K562 (cell line): ENCODE measurements at regions not wholly inside any gene's neighbourhood (a gene's known extent, or its start where the extent isn't known, plus 50 kb on each side); places are given as distances from the start of the nearest gene placed in this dataset.

Experiments
- GABPA ChIP-seq: fragments of 200-800 bp; sonication (Bioruptor generic); conservative IDR thresholded peaks from 2 replicates; pipeline ENCODE4 v1.6.1; 2016; ENCODE audit warnings: low read depth, missing genetic modification characterization, missing compliant biosample characterization
- SP2 ChIP-seq: IDR thresholded peaks from 2 replicates; pipeline ENCODE4 v1.6.1; 2011; ENCODE audit warnings: mild to moderate bottlenecking, low read depth, low read length, moderate library complexity; ENCODE audit not compliant: poor library complexity, severe bottlenecking; ENCODE audit errors: extremely low read depth
- ZNF124 ChIP-seq: sonication (generic); formaldehyde crosslinking; IDR thresholded peaks from 2 replicates; pipeline ENCODE4 v1.8.1; 2022; ENCODE audit warnings: missing genetic modification reagents

DNA sequence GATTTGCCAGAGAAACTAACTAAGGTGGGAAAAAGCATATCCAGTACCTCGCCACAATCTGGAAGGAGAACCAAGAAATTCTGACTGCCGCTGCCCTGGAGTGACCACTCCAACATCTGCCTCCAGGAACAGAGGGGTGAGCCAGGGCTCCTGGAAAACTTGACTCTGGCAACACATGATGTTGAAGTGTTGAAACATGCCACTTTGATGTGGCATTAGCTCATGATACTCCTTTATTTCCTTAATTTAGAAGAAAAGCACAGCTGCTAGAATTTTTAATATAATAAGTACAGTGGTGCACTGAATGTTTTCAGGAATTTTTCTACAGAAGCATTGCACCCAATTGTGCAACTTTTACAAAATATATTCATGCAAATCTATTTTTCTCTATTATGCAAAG is 109.9 kb upstream of the BCL6 start:
- TF ChIP-seq GABPA: no peak
- no peak for TF ChIP-seq SP2
- TF ChIP-seq ZNF124 (CRISPR knock-in tag): no peak
